NCI-H1930 (cell line): ENCODE measurements at regions not wholly inside any gene's neighbourhood (a gene's known extent, or its start where the extent isn't known, plus 50 kb on each side); places are given as distances from the start of the nearest gene placed in this dataset.

Experiments
- DNase-seq, 2 experiments: peaks; one replicate each; lab custom pipeline; 2025; lab: John Stamatoyannopoulos, UW

- DNase-seq: no peak
Measured at GRCh38 chr5:74094096-74094781, 468.2 kb downstream of the ARHGEF28 start.

GRCh38 chr5:74093561-74093960, 467.6 kb downstream of the ARHGEF28 start:
- no peak for DNase-seq

- no peak for DNase-seq
Measured at GRCh38 chr5:74092766-74093165, 466.8 kb downstream of the ARHGEF28 start.

GRCh38 chr5:74085782-74086181, 459.8 kb downstream of the ARHGEF28 start:
- no peak for DNase-seq

GRCh38 chr5:74085186-74085585, 459.2 kb downstream of the ARHGEF28 start:
- DNase-seq: no peak

GRCh38 chr5:74083096-74083791, 457.2 kb downstream of the ARHGEF28 start:
- no peak for DNase-seq

GRCh38 chr5:74082512-74083055, 456.6 kb downstream of the ARHGEF28 start:
- DNase-seq: peak in 1 of 2 experiments; percentile 18

- no peak for DNase-seq
Measured at GRCh38 chr5:74081126-74081525, 455.1 kb downstream of the ARHGEF28 start.

GRCh38 chr5:74079971-74080556, 454.1 kb downstream of the ARHGEF28 start:
- DNase-seq: no peak

GRCh38 chr5:74075501-74076484, 449.8 kb downstream of the ARHGEF28 start:
- no peak for DNase-seq

- DNase-seq: no peak
Measured at GRCh38 chr5:74074111-74074510, 448.1 kb downstream of the ARHGEF28 start.

- DNase-seq: no peak
Measured at GRCh38 chr5:74073257-74073656, 447.3 kb downstream of the ARHGEF28 start.

GRCh38 chr5:74072646-74073045, 446.6 kb downstream of the ARHGEF28 start:
- DNase-seq: no peak

GRCh38 chr5:74070766-74071165, 444.8 kb downstream of the ARHGEF28 start:
- DNase-seq: no peak

- no peak for DNase-seq
Measured at GRCh38 chr5:74069741-74070140, 443.7 kb downstream of the ARHGEF28 start.

- DNase-seq: no peak
Measured at GRCh38 chr5:74067748-74068541, 441.9 kb downstream of the ARHGEF28 start.

- DNase-seq: no peak
Measured at GRCh38 chr5:74064911-74065310, 438.9 kb downstream of the ARHGEF28 start.

GRCh38 chr5:74064225-74064624, 438.2 kb downstream of the ARHGEF28 start:
- DNase-seq: no peak

- no peak for DNase-seq
Measured at GRCh38 chr5:74063821-74064220, 437.8 kb downstream of the ARHGEF28 start.

- no peak for DNase-seq
Measured at GRCh38 chr5:74063346-74063745, 437.4 kb downstream of the ARHGEF28 start.

GRCh38 chr5:74061292-74061691, 435.3 kb downstream of the ARHGEF28 start:
- DNase-seq: no peak
